Neural progenitor cell (in vitro differentiated cells): ENCODE measurements at regions not wholly inside any gene's neighbourhood (a gene's known extent, or its start where the extent isn't known, plus 50 kb on each side); places are given as distances from the start of the nearest gene placed in this dataset.

ENCODE experiments used
- DNase-seq: peaks from one replicate; pipeline ENCODE4 v3.0.0-alpha.2; 2016; ENCODE audit warnings: low spot score
- H2AFZ ChIP-seq: fragments of 200-600 bp; sonication (generic); replicated peaks from 2 replicates; pipeline ENCODE4 v1.6.1; 2016; ENCODE audit warnings: antibody characterized with exemption
- H3F3A ChIP-seq: fragments of 200-600 bp; sonication (generic); 2 replicates; pipeline ENCODE4 v1.6.1; 2016; ENCODE audit warnings: antibody characterized with exemption, low read depth
- H3K27ac ChIP-seq: fragments of 200-600 bp; sonication (generic); 2 replicates; pipeline ENCODE4 v1.5.1; 2016; ENCODE audit warnings: mild to moderate bottlenecking
- H3K27me3 ChIP-seq: fragments of 200-600 bp; sonication (generic); 2 replicates; pipeline ENCODE4 v1.6.1; 2016; ENCODE audit warnings: mild to moderate bottlenecking, moderate library complexity
- H3K36me3 ChIP-seq: fragments of 200-600 bp; sonication (generic); 2 replicates; pipeline ENCODE4 v1.5.1; 2016
- H3K4me1 ChIP-seq: fragments of 200-600 bp; sonication (generic); 2 replicates; pipeline ENCODE4 v1.6.1; 2016; ENCODE audit warnings: mixed run types
- H3K4me2 ChIP-seq: fragments of 200-600 bp; sonication (generic); 2 replicates; pipeline ENCODE4 v1.6.1; 2016
- H3K4me3 ChIP-seq: fragments of 200-600 bp; sonication (generic); 2 replicates; pipeline ENCODE4 v1.5.1; 2016
- H3K79me2 ChIP-seq: fragments of 200-600 bp; sonication (generic); 2 replicates; pipeline ENCODE4 v1.6.1; 2016; ENCODE audit warnings: low read depth
- H3K9ac ChIP-seq: fragments of 200-600 bp; sonication (generic); 2 replicates; pipeline ENCODE4 v1.6.1; 2016
- H3K9me3 ChIP-seq: fragments of 200-600 bp; sonication (generic); 2 replicates; pipeline ENCODE4 v1.5.1; 2016; ENCODE audit warnings: low read depth
- H4K20me1 ChIP-seq: fragments of 200-600 bp; sonication (generic); 2 replicates; pipeline ENCODE4 v1.6.1; 2016; ENCODE audit warnings: low read depth
- H3K27ac Mint-ChIP-seq: 3 replicates; pipeline ENCODE4 v1.8.0; 2021; ENCODE audit warnings: mixed read lengths
- H3K27me3 Mint-ChIP-seq: 2 replicates; pipeline ENCODE4 v1.8.0; 2022; ENCODE audit warnings: low read depth, mild to moderate bottlenecking, inconsistent platforms, moderate library complexity, mixed read lengths; ENCODE audit not compliant: insufficient read depth
- H3K36me3 Mint-ChIP-seq: 3 replicates; pipeline ENCODE4 v1.8.0; 2021; ENCODE audit warnings: mixed read lengths
- H3K4me1 Mint-ChIP-seq: 3 replicates; pipeline ENCODE4 v1.8.0; 2021; ENCODE audit warnings: mixed read lengths
- H3K4me3 Mint-ChIP-seq: 3 replicates; pipeline ENCODE4 v1.8.0; 2021; ENCODE audit warnings: mild to moderate bottlenecking, moderate library complexity, mixed read lengths
- H3K9me3 Mint-ChIP-seq: 3 replicates; pipeline ENCODE4 v1.8.0; 2020; ENCODE audit warnings: mixed read lengths
- CTCF ChIP-seq: fragments of 200-600 bp; sonication (generic); IDR thresholded peaks from 2 replicates; pipeline ENCODE4 v1.5.1; 2017; ENCODE audit warnings: antibody characterized with exemption, mild to moderate bottlenecking
- EZH2 ChIP-seq: fragments of 200-600 bp; sonication (generic); IDR thresholded peaks from 2 replicates; pipeline ENCODE4 v1.6.1; 2017; ENCODE audit warnings: antibody characterized with exemption, mild to moderate bottlenecking, moderate library complexity
- EZH2phosphoT487 ChIP-seq: fragments of 200-600 bp; sonication (generic); IDR thresholded peaks from 2 replicates; pipeline ENCODE4 v1.6.1; 2017; ENCODE audit warnings: antibody characterized with exemption

- Histone ChIP-seq H3K79me2 (no peaks in the 10 kb centered on the region), H3K4me1 (no peaks in the 10 kb centered on the region), H3K9ac (no peak overlapping the region), H4K20me1 (no peaks in the 10 kb centered on the region), H3K4me3 (no peak overlapping the region), H3K36me3 (no peaks in the 10 kb centered on the region), H3K4me2 (no peak overlapping the region), H3K27ac (no peak overlapping the region), H3K9me3 (no peaks in the 10 kb centered on the region), H3K27me3 (no peaks in the 10 kb centered on the region), H3F3A (no peaks in the 10 kb centered on the region), H2AFZ (no peak overlapping the region)
- Mint-ChIP-seq H3K4me1 (no peaks in the 10 kb centered on the region), H3K27ac (no peak overlapping the region), H3K9me3 (peaks cover 30% of the 10 kb centered on the region), H3K4me3 (no peak overlapping the region), H3K36me3 (peaks cover 2% of the 10 kb centered on the region), H3K27me3 (peaks cover 3% of the 10 kb centered on the region)
- TF ChIP-seq EZH2phosphoT487 (no peak), EZH2 (no peak), CTCF (no peak)
- no peak for DNase-seq
Measured at GRCh38 chr5:112560371-112560770, 141.3 kb upstream of the EPB41L4A start.

- Histone ChIP-seq H3K4me1 (no peaks in the 10 kb centered on the region), H3K4me3 (no peak overlapping the region), H3K9me3 (no peaks in the 10 kb centered on the region), H3K4me2 (no peak overlapping the region), H3K27me3 (no peaks in the 10 kb centered on the region), H3K9ac (no peak overlapping the region), H3K27ac (no peak overlapping the region), H3F3A (no peaks in the 10 kb centered on the region), H4K20me1 (no peaks in the 10 kb centered on the region), H3K79me2 (no peaks in the 10 kb centered on the region), H2AFZ (no peak overlapping the region), H3K36me3 (no peaks in the 10 kb centered on the region)
- Mint-ChIP-seq H3K9me3 (peaks cover 30% of the 10 kb centered on the region), H3K36me3 (peaks cover 2% of the 10 kb centered on the region), H3K27ac (no peak overlapping the region), H3K27me3 (peaks cover 3% of the 10 kb centered on the region), H3K4me3 (no peak overlapping the region), H3K4me1 (no peaks in the 10 kb centered on the region)
- DNase-seq, result no peak
- TF ChIP-seq EZH2phosphoT487 (no peak), EZH2 (no peak), CTCF (no peak)
Measured at GRCh38 chr5:112563169-112563826, 144.2 kb upstream of the EPB41L4A start.

GRCh38 chr5:112566251-112566650 is 147.2 kb upstream of the EPB41L4A start:
- peaks cover 30% of the 10 kb centered on the region for H3K9me3 Mint-ChIP-seq
- no peaks in the 10 kb centered on the region for H3K9me3 ChIP-seq
- H3K4me1 ChIP-seq, result no peaks in the 10 kb centered on the region
- peaks cover 3% of the 10 kb centered on the region for H3K27me3 Mint-ChIP-seq
- H3K9ac ChIP-seq, result no peak overlapping the region
- H3K27ac Mint-ChIP-seq, result no peak overlapping the region
- H3K4me2 ChIP-seq, result no peak overlapping the region
- no peak overlapping the region for H2AFZ ChIP-seq
- no peaks in the 10 kb centered on the region for H3K36me3 ChIP-seq
- H3F3A ChIP-seq, result no peaks in the 10 kb centered on the region
- H3K27ac ChIP-seq, result no peak overlapping the region
- H3K27me3 ChIP-seq, result no peaks in the 10 kb centered on the region
- no peak overlapping the region for H3K4me3 Mint-ChIP-seq
- no peak for TF ChIP-seq CTCF
- no peak for TF ChIP-seq EZH2
- no peak for TF ChIP-seq EZH2phosphoT487
- no peaks in the 10 kb centered on the region for H3K4me1 Mint-ChIP-seq
- H4K20me1 ChIP-seq, result no peaks in the 10 kb centered on the region
- H3K4me3 ChIP-seq, result no peak overlapping the region
- peaks cover 2% of the 10 kb centered on the region for H3K36me3 Mint-ChIP-seq
- no peak for DNase-seq
- no peaks in the 10 kb centered on the region for H3K79me2 ChIP-seq
